Sciatic nerve (tissue), 2 donors: ENCODE measurements at regions not wholly inside any gene's neighbourhood (a gene's known extent, or its start where the extent isn't known, plus 50 kb on each side); places are given as distances from the start of the nearest gene placed in this dataset.
A peak's percentile ranks its signal among the peaks of the same experiment; 100 is the strongest.
"Not testable (repeated sequence)": the region's sequence is repeated elsewhere in the genome, so short reads cannot be mapped to it uniquely, and the experiment has no call there.

ENCODE experiments used
- ATAC-seq: fragments of 200-7000 bp; cut with Tn5 transposase; one replicate; pipeline ENCODE4 v1.9.1; 2020; ENCODE audit warnings: mild to moderate bottlenecking, moderate library complexity
- DNase-seq: peaks from one replicate; pipeline ENCODE4 v3.0.0-alpha.2; 2020; ENCODE audit warnings: low spot score
- intact Hi-C: fragments of 100-400 bp; cut with DNase I; formaldehyde crosslinking; loops from one replicate; pipeline ENCODE4 v1.14.2; 2022
- donor health status: DM: no; HTN: no; CAD: no.
- donor health status: DM: no; HTN: no; CAD: no.

DNA sequence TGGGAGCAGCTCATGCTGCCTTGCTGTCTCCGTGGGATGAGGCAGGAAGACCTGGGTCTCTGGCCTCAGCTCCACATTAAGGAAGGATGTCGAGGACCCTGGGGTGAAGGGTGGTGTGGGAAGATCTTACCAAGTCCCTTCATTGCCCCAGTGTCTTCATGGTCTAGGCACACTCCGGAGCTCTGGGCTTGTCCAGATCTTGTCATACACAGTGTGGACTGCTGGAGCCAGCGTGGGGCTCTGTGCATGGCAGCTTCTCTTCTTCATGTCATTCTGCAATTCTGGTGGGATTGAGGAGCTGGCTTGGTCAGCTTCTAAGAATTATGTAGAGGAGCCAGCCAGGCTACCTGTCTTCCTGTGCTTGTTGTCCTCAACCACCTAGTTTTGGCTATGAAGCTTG lies 79.3 kb upstream of the ETV3 start:
- no peak for DNase-seq
- no peak for ATAC-seq
- intact Hi-C loops, result no loop called here

GRCh38 chr1:157213836-157214235 lies 75.6 kb upstream of the ETV3 start:
- intact Hi-C loops, result no loop called here
- DNase-seq (no peak), ATAC-seq (no peak)

DNA sequence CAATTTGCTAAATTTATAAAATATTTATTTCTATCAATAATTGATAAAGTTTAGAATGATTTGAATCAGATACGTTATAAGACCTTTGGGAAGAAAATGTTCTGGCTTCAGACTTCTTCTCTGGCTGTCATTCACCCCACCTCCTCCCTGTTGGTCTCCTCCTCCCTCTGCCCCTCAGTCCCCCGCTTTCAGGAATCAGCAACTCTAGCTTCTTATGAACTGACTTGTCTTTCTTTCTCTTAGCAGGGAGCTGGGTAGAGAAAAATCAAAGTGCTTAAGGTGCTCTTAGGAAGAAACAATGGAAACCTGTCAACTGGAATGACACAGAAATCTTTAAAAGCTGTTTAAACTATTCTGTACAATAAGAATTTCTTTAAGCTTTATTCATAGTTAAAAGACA lies 71.3 kb upstream of the ETV3 start:
- intact Hi-C loops, result no loop called here
- ATAC-seq, result no peak
- DNase-seq, result no peak

- ATAC-seq, intact Hi-C loops, DNase-seq: not testable (repeated sequence)
Observed at GRCh38 chr1:157205982-157206381, 67.8 kb upstream of the ETV3 start.

- ATAC-seq (no peak), DNase-seq (no peak)
- intact Hi-C loops, result no loop called here
Observed at GRCh38 chr1:157203166-157203565, 65.0 kb upstream of the ETV3 start.

DNA sequence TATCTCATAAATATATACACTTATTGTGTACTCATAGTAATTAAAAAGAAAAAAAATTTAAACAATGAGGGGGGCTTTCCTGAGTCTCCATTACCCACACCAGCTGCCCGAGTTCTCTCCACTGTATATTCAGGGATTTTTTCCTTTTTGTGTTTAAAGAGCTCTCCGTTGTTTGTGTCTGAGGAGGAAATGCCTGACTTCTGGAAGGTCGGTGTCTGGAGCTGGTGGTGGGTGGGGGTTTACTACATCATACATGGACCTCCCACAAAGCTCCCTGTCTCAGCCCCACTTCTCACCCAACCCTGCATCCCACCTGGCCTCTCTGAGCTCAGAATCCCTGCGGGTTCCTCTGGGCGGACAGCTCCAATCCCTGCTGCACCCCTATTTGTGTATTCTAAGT lies 64.1 kb upstream of the ETV3 start:
- ATAC-seq, result no peak
- intact Hi-C loops, result no loop called here
- DNase-seq, result no peak

DNA sequence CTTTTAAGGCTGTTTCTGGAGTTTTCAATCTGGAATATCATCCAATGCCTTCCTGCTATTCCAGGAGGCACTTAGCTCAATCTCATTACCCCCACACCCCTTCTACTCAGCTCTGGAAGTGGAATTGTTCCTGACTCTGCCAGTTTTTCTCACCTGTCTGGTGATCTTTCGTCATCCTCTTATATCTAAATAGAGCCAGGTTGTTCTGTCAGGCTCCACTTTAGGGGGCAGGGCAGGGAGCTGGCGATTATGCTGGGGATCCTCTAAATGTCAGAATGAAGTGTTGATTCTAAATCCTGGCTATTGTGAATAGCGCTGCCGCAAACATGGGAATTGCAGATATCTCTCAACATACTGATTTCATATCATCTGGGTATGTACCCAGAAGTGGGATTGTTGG lies 63.6 kb upstream of the ETV3 start:
- intact Hi-C loops, result no loop called here
- ATAC-seq (no peak), DNase-seq (no peak)

- no peak for ATAC-seq
- DNase-seq, result no peak
- intact Hi-C loops, result no loop called here
Observed at GRCh38 chr1:157200451-157200850, 62.3 kb upstream of the ETV3 start.

- DNase-seq, result no peak
- intact Hi-C loops, result loop anchor here (10.0 kb wide), 1 partner anchor 295 kb away; no protein-coding TSS in a partner anchor
- no peak for ATAC-seq
Observed at GRCh38 chr1:157199421-157199755, 61.2 kb upstream of the ETV3 start.

DNA sequence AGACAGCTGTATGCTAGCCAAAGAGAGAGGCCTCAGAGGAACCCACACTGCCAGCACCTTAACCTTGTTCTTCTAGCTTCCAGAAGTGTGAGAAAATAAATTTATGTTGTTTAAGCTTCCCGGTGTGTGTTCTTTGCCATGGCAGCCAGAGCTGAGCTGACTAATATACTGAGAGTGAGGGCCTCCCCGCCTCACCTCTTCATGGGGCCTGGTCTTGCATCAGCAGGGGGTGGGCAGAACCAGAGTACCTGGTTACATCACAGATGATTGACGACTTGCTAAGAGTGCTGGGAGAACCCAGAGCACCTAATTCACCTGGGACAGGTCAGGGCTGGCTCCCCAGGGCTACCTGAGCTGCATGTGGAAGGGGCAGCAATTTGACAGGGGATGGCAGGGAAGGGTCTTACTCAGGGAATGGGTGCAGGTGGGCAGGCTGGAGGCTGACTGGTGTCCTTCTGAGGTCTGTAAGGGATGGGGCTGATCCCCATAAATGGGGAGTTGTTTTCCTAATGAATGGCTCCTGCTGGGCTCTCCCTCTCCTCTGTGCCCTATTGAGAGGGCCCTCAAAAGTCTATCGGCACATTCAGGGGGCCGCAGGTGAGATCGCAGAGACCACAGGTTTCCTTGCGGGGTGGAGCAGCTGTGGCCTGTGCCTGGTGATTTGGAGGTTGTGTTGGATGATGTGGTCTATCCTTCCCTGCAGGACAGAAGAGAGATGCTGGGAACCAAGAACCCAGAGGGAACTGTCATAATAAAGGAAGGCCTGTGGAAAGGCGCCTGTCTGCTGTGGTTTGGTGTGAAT lies 60.6 kb upstream of the ETV3 start:
- intact Hi-C loops, result loop anchor here (10.0 kb wide), 1 partner anchor 296 kb away; no protein-coding TSS in a partner anchor
- ATAC-seq (no peak), DNase-seq (no peak)

DNA sequence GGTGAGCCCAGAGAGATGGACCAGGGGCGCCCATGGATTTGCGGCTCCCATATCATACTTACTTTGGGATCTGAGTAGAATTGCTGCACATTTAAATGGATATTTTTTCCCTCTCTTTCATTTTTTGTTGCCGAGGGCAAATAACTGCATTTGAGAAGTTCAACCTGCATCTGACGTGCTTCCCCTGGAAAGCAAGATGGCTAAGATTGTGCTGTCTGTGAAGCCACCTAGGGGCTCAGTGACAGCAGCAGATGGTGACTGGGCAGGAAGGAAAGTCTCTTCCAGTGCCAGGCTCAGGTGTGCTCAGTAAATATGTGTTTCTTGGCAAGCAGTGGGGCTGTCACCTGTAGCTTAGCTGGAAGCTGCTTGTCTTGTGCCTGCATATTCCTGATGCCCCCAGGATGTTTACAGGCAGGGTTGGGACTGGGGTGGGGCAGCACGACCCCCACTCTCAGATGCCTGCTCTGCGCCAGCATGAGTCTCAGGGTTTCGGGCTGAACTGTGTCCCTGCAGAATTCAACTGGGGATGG lies 59.8 kb upstream of the ETV3 start:
- DNase-seq (no peak), ATAC-seq (no peak)
- intact Hi-C loops, result loop anchor here (10.0 kb wide), 1 partner anchor 297 kb away; no protein-coding TSS in a partner anchor

DNA sequence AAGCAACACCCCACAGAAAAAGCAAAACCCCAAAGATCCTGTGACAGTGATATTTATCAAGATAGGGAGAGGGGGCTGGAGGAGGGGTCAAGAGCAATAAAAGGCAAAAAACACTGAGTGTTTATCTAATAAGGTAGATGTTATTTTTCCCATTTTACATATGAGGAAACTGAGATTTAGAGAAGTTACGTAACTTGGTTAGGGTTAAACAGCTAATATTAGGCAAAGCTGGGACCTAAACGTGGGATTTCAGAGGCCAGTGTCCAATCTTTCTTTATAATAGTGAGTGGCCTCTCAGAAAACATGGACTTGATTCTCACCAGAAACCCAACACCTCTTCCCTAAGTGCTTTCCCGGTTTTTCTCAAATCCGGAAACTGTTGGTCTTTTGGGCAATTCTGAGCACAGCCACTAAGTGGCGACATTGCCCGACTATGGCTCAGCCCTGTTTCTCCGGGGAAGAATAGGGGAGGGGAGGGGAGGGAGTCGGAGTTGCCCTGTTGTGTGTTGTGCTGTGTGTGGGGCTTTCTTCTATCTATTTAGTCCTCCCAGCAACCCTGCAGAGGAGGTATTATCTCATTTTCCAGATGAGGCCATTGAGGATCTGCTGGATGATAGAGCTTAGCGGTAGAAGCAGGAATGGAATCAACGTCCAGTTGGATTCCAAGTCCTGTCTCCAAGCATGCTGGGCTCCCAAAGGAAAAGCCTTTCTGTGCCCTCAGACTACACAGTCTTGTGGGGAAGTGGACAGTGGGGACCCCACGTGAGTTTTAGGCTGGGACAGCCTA lies 58.7 kb upstream of the ETV3 start:
- intact Hi-C loops, result loop anchor here (10.0 kb wide), 1 partner anchor 298 kb away; no protein-coding TSS in a partner anchor
- not testable (repeated sequence) for DNase-seq, ATAC-seq

- DNase-seq (no peak), ATAC-seq (no peak)
- intact Hi-C loops, result loop anchor here (10.0 kb wide), 1 partner anchor 299 kb away; no protein-coding TSS in a partner anchor
Observed at GRCh38 chr1:157196245-157196543, 58.0 kb upstream of the ETV3 start.

DNA sequence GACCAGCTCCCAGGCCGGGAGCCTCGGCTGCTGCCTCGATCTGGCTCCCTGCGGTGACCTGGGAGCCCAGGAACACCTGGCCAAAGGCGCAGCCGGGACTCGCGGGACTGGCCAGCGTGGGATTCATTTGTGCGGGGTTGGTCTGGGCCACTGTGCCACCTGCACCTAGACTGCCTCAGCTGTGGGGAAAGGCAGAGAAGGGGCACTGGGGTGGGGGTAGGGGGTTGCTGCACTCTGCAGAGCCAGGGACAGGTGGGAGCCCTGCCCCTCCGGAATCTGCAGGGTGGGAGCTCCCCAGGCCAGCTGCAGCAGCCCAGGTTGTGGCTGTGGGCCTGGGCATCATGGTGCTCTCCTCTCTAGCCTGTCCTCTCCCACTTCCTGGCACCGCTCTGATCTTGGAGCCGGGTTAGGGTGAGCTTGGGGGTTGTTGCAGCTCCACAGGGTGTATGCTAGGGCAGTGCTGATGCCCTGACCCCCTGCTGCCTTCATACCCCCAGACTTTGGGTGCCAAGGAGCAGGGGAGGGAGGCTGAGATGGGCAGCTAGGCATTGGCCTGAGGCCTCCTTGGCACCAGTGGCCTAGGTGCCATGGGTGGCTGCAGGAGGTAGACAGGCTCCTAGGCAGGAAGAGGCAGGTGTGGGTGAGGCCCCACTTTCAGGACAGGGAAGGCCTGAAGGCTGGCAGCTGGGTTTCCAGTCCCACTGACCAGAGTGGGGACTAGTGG lies 57.5 kb upstream of the ETV3 start:
- intact Hi-C loops, result loop anchor here (10.0 kb wide), 1 partner anchor 299 kb away; no protein-coding TSS in a partner anchor
- no peak for DNase-seq
- ATAC-seq, result no peak

- ATAC-seq (no peak), DNase-seq (no peak)
- intact Hi-C loops, result loop anchor here (10.0 kb wide), 1 partner anchor 300 kb away; no protein-coding TSS in a partner anchor
Observed at GRCh38 chr1:157194731-157195520, 56.7 kb upstream of the ETV3 start.

DNA sequence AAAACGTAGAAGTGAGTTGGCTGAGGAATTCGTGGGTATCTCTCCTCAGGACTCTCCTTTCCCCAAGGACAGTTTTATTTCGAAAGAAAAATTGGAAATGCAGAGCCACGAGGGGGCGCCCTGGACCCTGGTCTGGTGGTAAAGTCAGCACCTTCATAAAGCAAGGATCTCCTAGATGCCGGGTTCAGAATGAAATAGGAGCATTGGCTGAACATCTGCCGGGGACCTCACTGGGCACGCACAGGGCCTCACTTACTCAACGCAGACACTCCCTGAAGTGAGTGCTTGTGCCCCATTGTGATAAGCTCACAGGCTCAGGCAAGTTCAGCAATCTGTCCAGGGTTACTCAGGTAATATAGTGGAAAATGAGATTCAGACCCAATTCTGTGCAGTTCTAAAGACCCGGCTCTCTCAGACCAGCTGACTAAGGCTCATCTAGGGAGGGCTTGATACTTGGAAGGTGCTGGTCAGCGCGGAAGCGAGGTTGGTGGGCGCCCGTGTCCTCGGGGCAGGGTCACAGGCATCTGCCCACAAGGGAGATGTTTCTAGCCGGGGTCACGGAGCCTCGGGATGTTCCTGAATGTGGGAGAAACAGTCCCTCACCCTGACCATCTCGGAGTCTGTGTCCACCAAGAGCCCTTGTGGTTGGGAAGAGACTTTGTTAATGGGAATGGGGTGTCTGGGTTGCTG lies 55.7 kb upstream of the ETV3 start:
- ATAC-seq, result no peak
- peak; percentile 77 for DNase-seq
- intact Hi-C loops, result loop anchor here (10.0 kb wide), 1 partner anchor 301 kb away; no protein-coding TSS in a partner anchor

DNA sequence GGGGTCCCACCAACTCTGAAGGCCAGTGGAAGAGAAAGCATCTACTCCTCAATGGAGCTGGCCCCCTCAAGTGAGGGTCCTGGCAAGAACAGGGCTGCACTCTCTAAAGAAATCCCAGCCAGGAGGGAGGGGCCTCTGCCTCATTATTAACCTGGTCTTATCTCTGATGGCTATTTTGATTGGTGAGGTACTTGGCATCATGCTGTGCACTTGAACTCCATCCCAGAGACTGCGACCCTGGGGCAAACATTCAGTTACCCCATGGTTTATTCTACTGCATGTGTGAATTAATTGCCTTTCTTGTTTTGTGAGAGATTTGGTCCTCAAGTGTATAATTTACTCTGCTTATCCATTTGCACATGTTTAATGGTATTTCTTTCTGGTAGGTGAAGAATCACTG lies 55.0 kb upstream of the ETV3 start:
- intact Hi-C loops, result loop anchor here (10.0 kb wide), 1 partner anchor 302 kb away; no protein-coding TSS in a partner anchor
- ATAC-seq (no peak), DNase-seq (no peak)
